Glutamatergic neuron (in vitro differentiated cells): ENCODE measurements at regions not wholly inside any gene's neighbourhood (a gene's known extent, or its start where the extent isn't known, plus 50 kb on each side); places are given as distances from the start of the nearest gene placed in this dataset.

Experiments
- DNase-seq: peaks from one replicate; pipeline ENCODE4 v3.0.0; 2022
- H3K27ac Mint-ChIP-seq: one replicate; pipeline ENCODE4 v1.8.0; 2020; ENCODE audit warnings: mild to moderate bottlenecking, mixed read lengths, inconsistent platforms; ENCODE audit not compliant: unreplicated experiment
- H3K27me3 Mint-ChIP-seq: one replicate; pipeline ENCODE4 v1.8.0; 2020; ENCODE audit warnings: mild to moderate bottlenecking, moderate library complexity, mixed read lengths, inconsistent platforms; ENCODE audit not compliant: unreplicated experiment
- H3K36me3 Mint-ChIP-seq: one replicate; pipeline ENCODE4 v1.8.0; 2020; ENCODE audit warnings: mild to moderate bottlenecking, mixed read lengths, inconsistent platforms; ENCODE audit not compliant: unreplicated experiment
- H3K4me1 Mint-ChIP-seq: one replicate; pipeline ENCODE4 v1.8.0; 2020; ENCODE audit warnings: mild to moderate bottlenecking, low read depth, mixed read lengths, inconsistent platforms; ENCODE audit not compliant: unreplicated experiment
- H3K4me3 Mint-ChIP-seq: one replicate; pipeline ENCODE4 v1.8.0; 2020; ENCODE audit warnings: mild to moderate bottlenecking, mixed read lengths, inconsistent platforms; ENCODE audit not compliant: unreplicated experiment
- H3K9me3 Mint-ChIP-seq: one replicate; pipeline ENCODE4 v1.8.0; 2020; ENCODE audit warnings: mild to moderate bottlenecking, moderate library complexity, mixed read lengths, inconsistent platforms; ENCODE audit not compliant: unreplicated experiment
- CTCF ChIP-seq: fragments of 200-600 bp; sonication (generic); IDR thresholded peaks from one replicate; pipeline ENCODE4 v1.5.0; 2021; ENCODE audit not compliant: partially characterized antibody, unreplicated experiment

DNA sequence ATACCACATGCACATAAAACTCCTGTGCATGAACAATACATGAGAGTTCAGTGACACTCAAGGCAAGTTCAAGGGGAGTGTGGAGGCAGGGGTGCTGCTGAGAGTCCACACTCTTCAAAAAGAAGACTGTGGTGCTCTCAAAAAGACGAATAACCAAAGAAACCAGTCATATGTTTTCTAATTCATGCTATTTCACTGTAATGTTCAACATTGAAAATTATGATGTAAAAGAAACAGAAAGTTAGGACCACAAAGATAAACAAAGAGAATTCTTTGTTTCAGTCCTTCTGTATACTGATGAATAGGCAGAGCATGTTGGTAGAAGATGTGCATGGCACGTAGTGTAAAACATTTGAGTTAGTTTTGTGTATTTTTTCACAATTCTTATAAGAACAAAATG, 864.2 kb upstream of the LRATD1 start:
- DNase-seq = no peak
- Mint-ChIP-seq H3K9me3 (no peaks in the 10 kb centered on the region), H3K4me3 (no peak overlapping the region), H3K36me3 (no peaks in the 10 kb centered on the region), H3K27me3 (no peaks in the 10 kb centered on the region), H3K27ac (no peak overlapping the region), H3K4me1 (no peaks in the 10 kb centered on the region)
- TF ChIP-seq CTCF = no peak

DNA sequence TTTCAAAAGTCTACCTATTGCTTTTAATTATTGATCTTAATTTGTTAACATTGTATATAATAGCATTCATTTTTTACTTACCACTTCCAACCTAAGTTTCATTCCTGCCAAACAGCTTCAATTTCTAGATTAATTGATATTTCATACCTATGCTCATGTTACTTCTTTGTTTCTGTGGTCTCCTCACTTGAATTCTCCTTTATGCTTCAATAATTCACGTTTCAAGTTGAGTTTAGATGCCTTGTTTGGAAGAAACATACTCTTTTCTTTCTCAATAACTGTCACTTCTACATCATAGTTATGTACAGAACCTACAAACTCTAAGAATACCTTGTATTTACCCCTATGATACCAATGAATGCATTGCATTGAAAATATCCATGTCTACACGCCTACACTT, 862.2 kb upstream of the LRATD1 start:
- Mint-ChIP-seq H3K4me3 (no peak overlapping the region), H3K36me3 (no peaks in the 10 kb centered on the region), H3K9me3 (no peaks in the 10 kb centered on the region), H3K27me3 (no peaks in the 10 kb centered on the region), H3K27ac (no peak overlapping the region), H3K4me1 (no peaks in the 10 kb centered on the region)
- DNase-seq = no peak
- TF ChIP-seq CTCF = no peak

DNA sequence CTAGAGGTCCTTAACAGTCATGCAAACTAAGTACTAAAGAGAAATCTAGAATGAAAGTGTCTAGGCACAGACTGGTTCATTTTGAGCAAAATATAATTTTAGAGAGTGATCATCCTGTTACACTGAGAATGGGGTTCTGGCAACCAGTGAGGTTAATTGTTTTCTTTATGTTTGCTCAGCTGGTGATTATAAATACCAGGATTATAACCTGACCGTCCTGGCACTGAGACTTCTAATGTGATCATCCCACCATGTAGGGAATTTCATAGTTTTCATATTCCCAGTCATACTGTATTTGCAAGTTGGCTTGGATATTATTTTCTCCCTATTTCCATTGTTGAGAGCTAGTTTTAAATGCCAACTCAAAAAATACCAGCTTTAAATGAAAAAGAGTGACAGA, 852.5 kb upstream of the LRATD1 start:
- Mint-ChIP-seq H3K4me1 (no peaks in the 10 kb centered on the region), H3K27me3 (no peaks in the 10 kb centered on the region), H3K9me3 (no peaks in the 10 kb centered on the region), H3K36me3 (no peaks in the 10 kb centered on the region), H3K27ac (no peak overlapping the region), H3K4me3 (no peak overlapping the region)
- no peak for TF ChIP-seq CTCF
- DNase-seq = no peak

GRCh38 chr2:13791019-13791547, 841.4 kb upstream of the LRATD1 start:
- no peak for DNase-seq
- Mint-ChIP-seq H3K9me3 (no peaks in the 10 kb centered on the region), H3K27ac (no peak overlapping the region), H3K36me3 (no peaks in the 10 kb centered on the region), H3K4me3 (no peak overlapping the region), H3K27me3 (no peaks in the 10 kb centered on the region), H3K4me1 (no peaks in the 10 kb centered on the region)
- TF ChIP-seq CTCF = no peak

GRCh38 chr2:13806539-13806938, 826.0 kb upstream of the LRATD1 start:
- no peak for TF ChIP-seq CTCF
- Mint-ChIP-seq H3K36me3 (no peaks in the 10 kb centered on the region), H3K27ac (no peak overlapping the region), H3K27me3 (no peaks in the 10 kb centered on the region), H3K4me1 (peaks cover 2% of the 10 kb centered on the region), H3K4me3 (no peak overlapping the region), H3K9me3 (no peaks in the 10 kb centered on the region)
- no peak for DNase-seq
